SIG-M5 treated with dmso at 0.1 percent for 504 hours (cell line): ENCODE measurements at regions not wholly inside any gene's neighbourhood (a gene's known extent, or its start where the extent isn't known, plus 50 kb on each side); places are given as distances from the start of the nearest gene placed in this dataset.

Experiments
- DNase-seq: peaks from one replicate; lab custom pipeline; 2025; ENCODE audit not compliant: unreplicated experiment; lab: John Stamatoyannopoulos, UW

GRCh38 chr11:13104619-13105236, 95.6 kb downstream of the RASSF10 start:
- no peak for DNase-seq

DNA sequence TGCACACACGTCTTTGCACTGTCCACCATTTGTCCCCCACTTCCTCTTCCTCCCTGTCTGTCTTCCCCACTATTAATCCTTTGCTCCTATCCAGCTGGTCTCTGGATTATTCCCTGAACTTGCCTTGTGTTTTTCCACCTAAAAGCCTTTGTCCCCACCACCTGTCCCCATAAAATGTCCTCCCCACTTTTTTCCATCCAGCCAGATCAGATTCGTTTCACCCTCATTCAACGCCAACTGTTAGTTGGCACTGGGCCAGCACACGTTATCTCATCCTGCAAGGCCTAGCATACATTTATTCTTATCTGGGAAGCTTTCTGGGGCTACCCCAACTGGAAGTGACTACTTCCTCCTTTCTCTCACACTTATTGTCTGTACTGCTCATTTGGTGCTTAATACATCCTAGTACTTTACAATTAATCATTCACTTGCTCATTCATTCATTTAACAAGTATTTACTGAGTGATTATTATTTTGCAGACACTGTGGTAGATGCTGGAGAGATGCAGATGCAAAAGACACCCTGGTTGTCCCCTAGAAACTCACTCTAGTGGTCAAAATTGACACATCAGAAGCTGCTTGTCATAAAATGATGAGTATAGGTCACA, 96.2 kb downstream of the RASSF10 start:
- DNase-seq: no peak

GRCh38 chr11:13107544-13108044, 98.5 kb downstream of the RASSF10 start:
- DNase-seq: no peak

- DNase-seq: no peak
Observed at GRCh38 chr11:13108416-13108815, 99.3 kb downstream of the RASSF10 start.

- no peak for DNase-seq
Observed at GRCh38 chr11:13109616-13110015, 100.5 kb downstream of the RASSF10 start.

- no peak for DNase-seq
Observed at GRCh38 chr11:13110145-13110544, 101.0 kb downstream of the RASSF10 start.

DNA sequence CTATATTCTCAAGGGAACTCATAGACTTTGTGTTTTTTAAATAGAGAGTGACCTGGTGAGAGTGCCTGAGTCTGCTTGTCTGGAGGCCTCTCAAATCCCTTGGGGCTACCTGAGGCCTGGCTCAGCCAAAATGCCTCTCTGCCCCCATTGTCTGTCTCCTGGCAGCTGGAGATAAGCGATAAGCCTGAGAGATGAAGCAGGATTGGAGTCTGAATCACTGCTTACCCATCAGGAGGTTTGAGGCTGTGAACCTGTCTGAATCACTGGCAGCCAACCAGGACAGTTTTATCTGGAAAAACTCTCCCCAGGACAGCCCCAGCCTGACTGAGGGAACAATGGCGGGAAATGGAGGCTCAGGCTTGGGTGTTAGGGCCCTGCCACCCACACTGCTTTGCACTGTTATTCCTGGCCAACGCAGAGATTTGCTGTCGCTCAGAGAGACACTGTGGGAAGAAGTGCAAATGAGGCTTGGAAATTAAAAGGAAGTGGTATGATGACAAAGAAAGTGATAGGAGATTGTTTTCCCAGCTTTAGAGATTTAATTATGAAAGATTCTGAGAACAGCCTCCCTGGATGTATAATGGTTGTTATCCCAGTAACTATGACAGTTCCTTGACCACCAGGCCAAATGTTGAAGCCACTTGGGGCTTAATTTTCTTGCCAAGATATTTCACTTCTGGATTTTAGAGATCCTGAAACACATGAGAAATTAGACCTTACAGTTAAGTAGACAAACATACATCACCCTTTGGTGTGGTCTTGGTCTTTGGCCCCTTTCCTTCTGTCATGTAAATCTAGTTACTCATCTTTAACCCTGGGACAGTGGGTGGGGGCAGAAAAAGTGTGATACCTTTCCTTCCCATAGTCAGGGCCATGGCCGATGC, 102.1 kb downstream of the RASSF10 start:
- DNase-seq: no peak

GRCh38 chr11:13111813-13112130, 102.7 kb downstream of the RASSF10 start:
- no peak for DNase-seq

DNA sequence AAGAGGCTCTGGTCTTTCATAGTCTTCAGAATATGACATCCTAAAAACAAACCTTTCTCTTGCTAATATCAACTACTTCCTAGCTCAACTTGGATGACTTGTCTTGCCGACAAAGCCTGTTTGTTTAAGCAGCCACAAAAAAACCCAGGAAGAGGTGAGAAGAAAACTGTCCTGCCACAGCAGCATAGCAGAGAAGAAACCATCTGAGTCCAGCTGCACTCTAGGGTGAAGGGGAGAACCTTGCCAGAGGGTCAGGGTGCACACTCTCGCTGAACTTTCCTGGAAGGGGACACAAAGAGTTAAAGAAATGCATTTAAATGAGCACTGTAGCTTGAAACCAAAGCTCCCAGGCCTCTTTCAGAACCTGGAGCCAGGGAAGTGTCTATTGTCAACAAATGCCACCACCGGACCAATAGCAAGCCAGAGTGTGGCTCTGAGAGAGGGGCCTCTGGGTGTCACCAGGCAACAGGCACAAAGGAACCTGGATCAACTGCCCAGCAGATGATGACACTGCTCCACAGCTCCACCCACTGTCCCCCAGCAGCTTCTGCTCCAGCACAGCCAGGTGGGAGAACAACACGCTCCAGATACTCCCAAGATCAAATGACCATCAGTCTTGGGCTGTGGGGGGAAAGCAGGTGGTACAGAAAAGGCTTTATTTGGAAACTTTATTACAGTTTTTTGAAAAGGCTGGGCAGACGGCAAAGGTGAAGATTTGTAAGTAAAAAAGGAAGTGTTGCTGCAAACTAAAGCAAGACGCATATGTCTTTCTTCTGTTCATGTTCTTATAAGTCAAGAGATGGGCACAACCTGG, 105.7 kb downstream of the RASSF10 start:
- no peak for DNase-seq

- DNase-seq: no peak
Observed at GRCh38 chr11:13115380-13115675, 106.2 kb downstream of the RASSF10 start.

DNA sequence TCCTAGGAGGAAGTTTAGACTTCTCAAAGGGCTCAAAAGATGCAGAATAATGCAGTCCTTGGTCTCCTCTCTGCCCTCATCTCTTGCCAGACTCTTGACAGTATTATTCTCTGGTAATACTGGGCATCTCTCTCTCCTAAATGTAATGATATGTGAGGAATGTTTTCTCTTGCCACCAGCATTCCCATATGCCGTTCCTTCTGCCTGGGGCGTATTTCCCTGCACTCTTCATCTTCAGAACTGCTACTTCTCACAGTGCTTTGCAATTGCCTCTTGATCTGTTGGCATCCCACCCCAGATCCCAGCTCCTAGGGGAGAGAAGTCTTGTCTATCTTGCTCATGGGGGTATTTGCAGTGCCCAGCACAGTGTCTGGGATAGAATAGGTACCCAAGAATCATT, 107.4 kb downstream of the RASSF10 start:
- DNase-seq: no peak

DNA sequence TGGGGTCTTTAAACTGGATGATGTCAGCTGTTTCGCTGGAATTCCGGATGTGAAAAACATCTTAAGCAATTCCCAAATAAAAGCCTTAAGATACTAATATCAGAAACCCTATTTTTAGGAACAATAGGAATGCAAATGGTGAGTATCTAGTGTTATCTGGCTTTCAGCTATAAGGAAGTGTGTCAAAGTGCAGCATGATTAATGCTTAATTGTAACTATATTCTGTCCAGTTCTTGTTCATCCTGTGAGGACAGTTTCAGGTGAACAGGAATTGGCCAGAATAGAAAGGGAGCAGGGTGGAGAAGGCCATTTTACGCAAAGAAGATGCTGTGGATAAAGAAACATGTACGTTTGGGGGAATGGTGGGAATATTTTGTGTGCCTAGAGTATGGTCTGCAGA, 108.2 kb downstream of the RASSF10 start:
- no peak for DNase-seq

DNA sequence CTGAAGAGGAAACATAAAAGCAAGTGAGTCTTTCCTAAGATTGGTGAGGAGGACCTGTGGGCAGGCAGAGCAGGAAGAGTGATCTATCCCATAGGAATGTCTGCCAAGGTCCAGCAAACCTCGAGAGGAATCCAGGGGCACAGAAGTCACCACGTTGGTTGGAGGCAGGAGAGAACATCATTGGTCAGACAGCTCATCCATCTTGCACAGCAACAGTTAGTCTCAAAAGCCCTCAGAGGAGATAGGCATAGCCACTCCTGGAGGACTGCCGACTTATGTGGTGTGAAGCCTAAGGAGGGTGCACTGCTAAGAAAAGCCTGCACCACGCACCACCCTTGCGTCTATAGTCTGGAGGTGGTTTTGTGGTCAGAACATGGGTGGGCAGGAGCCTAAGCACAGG, 109.1 kb downstream of the RASSF10 start:
- no peak for DNase-seq

GRCh38 chr11:13118650-13119049, 109.5 kb downstream of the RASSF10 start:
- no peak for DNase-seq

GRCh38 chr11:13119361-13119760, 110.2 kb downstream of the RASSF10 start:
- DNase-seq: no peak

GRCh38 chr11:13119941-13120520, 110.9 kb downstream of the RASSF10 start:
- DNase-seq: no peak

DNA sequence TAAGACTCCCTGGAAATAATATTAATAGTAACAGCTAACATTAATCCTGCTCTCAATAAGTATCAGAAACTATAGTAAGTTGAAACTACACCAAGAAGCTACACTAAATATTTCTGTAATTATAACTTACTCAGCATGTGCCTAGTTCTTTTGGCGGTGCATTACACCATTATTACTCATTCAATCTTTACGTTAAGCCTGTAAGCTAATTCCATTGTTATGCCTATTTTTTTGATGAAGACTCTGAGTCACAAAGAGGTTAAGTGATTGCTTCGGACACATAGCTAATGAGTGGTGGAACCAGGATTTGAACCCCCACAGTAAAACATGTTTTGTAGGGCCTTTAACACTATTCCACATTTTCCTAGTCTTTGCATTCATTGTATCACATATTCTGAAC, 111.6 kb downstream of the RASSF10 start:
- no peak for DNase-seq

DNA sequence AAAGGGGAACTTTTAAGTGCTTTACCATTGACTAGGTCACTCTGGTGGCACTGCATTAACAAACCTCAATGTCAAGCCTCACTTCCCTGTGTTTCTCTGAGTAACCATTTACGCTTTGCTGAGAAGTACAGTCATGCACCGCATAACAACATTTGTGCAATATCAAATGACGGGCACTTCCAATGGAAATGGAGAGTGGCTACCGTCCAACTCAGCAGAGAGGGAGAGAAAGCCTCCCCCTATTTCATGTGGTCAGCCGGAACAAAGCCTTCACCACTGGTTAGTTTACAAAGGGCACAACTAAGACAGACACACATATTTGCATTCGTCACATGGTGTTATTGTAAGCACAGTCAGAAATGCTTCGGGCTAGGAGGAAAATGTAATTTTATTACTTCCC, 117.3 kb downstream of the RASSF10 start:
- DNase-seq: no peak

DNA sequence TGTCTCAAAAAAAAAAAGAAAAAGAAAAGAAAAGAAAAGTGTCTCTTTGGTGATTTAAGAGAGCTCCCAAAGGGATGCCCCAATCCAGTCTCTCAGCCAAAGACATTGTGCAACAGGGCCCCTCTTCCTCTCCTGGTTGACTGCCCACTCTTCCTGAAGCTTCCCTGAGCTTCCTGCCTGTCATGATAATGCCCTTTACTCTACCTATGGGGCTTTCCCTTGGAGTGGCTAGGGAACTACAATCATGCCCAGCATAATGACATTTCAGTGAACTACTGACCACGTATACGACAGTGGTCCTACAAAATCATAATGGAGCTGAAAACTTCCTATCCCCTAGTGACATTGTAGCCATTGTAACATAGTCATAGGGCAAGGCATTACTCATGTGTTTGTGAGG, 118.0 kb downstream of the RASSF10 start:
- no peak for DNase-seq

GRCh38 chr11:13128354-13128753, 119.2 kb downstream of the RASSF10 start:
- no peak for DNase-seq

GRCh38 chr11:13134066-13134465, 125.0 kb downstream of the RASSF10 start:
- DNase-seq: no peak
